NCI-H2107 treated with DMSO at 0.1 percent for 48 hours (cell line): ENCODE measurements at regions not wholly inside any gene's neighbourhood (a gene's known extent, or its start where the extent isn't known, plus 50 kb on each side); places are given as distances from the start of the nearest gene placed in this dataset.
"Not testable (repeated sequence)": the region's sequence is repeated elsewhere in the genome, so short reads cannot be mapped to it uniquely, and the experiment has no call there.

Source experiments
- DNase-seq: peaks from one replicate; lab custom pipeline; 2025; ENCODE audit not compliant: unreplicated experiment; lab: John Stamatoyannopoulos, UW

- DNase-seq: no peak
These were observed 142.7 kb upstream of the SULF2 start for GRCh38 chr20:47927944-47928343.

- no peak for DNase-seq
These were observed 142.1 kb upstream of the SULF2 start for GRCh38 chr20:47927385-47927851.

- no peak for DNase-seq
These were observed 141.4 kb upstream of the SULF2 start for GRCh38 chr20:47926731-47927130.

- DNase-seq: no peak
These were observed 140.3 kb upstream of the SULF2 start for GRCh38 chr20:47925593-47925992.

- DNase-seq: no peak
These were observed 137.0 kb upstream of the SULF2 start for GRCh38 chr20:47922269-47922668.

DNA sequence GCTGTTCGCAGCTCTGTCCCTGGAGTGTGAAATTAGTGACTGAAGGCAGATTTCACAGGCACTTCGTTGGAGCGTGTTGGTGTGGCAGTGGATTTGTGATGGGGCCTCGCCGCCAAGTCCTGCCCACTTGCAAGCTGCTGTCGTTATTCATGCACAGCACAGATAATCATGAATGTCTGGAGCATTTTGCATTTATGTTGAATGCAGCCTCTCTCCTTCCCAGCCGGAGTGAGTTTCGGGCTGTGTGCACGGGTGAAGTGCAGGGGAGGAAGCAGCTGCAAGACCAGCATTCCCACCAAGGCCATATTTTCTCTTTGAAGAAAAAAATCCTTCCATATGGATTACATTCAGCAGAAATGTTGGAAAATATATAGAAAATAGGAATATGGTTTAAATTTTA is 136.5 kb upstream of the SULF2 start:
- not testable (repeated sequence) for DNase-seq

GRCh38 chr20:47921408-47921807 is 136.1 kb upstream of the SULF2 start:
- DNase-seq: no peak

DNA sequence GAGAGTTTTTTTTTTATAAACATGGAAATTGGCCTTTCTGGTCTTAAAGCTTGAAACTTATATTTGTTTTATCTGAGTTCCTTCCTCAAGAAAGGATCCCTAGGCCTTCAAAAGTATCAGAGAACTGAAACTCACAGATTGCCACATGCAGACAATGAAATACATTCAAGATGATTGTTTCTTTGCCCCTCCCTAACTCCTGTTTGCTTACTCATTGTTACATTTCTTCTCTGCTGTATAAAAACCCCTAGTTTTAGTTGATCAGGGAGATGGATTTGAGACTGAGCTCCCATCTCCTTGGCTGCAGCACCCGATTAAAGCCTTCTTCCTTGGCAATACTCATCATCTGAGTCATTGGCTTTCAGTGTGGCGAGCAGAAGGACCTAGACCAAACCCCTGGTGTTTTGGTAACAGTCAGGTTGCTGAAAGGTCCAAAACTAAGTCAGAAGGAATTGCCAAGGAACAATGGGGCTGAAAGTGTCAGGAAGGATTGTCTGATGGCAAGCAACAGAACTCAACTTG is 132.3 kb upstream of the SULF2 start:
- DNase-seq: no peak

DNA sequence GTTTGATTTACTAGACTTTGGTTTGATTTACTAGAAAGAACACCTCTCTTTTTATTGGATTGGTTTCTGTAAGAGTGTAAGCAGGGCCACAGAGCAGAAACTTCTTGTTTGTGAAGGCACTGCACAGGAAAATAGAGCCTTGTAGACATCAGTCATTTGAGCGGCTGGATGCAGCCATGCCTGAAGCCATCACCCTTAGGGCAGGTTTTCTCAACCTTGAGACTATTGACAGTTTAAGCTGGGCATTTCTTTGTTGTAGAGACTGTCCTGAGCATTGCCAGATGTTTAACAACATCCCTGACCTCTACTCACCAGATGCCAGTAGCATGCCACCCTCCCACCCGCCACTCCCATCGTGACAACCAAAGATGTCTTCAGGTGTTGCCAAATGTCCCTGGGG is 130.2 kb upstream of the SULF2 start:
- no peak for DNase-seq

- no peak for DNase-seq
These were observed 129.5 kb upstream of the SULF2 start for GRCh38 chr20:47914792-47915191.

DNA sequence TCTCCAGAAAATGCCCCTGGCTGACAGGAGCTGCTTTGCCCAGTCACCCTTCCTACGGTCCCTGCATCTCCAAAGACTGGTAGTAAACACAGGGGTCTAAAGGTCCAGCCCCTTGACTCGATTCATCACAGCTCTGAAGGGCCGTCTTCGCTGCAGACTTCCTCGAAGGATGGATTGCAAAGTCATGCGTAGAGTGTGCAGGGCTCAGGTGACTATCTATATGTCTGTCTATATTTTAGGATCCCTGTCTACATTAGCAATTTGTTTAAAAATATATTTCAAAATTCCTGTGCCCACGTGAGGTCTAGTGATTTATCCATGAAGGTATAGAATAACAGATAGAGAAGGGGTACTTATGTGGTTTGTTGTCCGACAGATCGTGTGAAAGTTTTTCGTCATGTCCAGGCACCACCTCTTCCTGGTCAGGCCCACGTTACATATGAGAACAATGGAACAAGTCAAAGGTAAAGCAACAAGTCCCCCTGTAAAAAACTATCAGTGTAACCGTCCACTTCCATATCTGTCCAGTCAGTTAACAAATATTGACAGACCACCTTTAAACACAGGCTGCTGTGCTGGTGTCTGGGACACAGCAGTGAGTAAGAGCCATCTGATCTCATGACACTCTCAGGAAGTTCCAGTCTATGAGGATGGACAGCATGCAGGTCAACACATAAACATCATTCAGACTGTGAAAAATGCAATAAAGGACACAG is 127.7 kb upstream of the SULF2 start:
- DNase-seq: not testable (repeated sequence)

- not testable (repeated sequence) for DNase-seq
These were observed 126.9 kb upstream of the SULF2 start for GRCh38 chr20:47912165-47912564.

DNA sequence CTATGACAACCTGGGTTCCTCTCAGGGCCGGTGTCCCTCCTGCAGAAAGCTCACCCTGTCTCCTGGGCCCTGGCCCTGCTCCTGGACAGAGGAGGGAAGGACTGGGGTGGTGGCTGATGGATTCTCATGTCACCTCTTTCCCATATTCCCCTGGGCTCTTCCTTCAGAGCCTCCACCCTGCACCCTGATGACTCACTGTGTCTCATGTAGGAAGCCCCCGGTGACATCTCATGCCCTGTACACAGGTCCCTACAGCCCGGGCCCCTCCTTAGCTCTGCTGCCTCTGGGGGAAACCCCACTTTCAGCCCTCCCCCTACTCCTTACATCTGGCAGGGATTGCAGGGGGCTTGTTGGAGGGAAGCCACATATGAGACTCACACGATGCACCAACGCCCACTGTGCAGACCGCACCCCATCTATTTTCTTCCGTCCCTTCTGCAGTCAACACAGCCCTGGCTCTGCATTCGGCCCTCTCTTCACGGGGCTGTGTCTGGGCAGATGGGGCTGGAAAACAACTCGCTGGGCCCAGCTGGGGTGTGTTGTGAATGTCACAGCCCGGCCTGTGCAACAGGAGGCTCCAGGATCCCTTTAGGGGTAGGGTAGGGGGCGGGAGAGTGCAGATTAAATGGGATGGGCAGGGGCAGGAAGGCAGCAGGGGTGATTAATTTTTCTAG is 124.6 kb upstream of the SULF2 start:
- DNase-seq: not testable (repeated sequence)

GRCh38 chr20:47908361-47909035 is 123.2 kb upstream of the SULF2 start:
- DNase-seq: not testable (repeated sequence)

DNA sequence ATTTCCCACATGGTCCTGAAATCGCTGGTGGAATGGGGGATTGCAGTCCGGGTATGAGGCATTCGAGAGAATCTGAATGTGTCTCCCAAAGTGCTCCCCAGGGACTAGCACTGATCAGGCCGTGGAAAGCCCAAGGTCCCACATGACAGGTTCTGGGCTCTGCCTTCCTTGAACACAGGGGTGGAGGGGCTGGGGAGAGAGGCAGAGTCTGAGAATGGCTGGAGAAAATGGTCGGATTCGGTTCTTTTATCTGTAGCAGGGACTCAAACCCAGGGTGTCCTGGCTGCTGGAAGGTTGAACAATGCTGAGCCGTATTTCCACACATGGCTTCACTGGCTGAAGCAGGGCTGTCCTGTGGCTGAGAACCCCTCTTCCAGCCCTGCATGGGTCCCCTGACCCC is 122.7 kb upstream of the SULF2 start:
- DNase-seq: not testable (repeated sequence)

GRCh38 chr20:47907031-47907675 is 121.9 kb upstream of the SULF2 start:
- no peak for DNase-seq

- DNase-seq: no peak
These were observed 121.0 kb upstream of the SULF2 start for GRCh38 chr20:47906348-47906660.

DNA sequence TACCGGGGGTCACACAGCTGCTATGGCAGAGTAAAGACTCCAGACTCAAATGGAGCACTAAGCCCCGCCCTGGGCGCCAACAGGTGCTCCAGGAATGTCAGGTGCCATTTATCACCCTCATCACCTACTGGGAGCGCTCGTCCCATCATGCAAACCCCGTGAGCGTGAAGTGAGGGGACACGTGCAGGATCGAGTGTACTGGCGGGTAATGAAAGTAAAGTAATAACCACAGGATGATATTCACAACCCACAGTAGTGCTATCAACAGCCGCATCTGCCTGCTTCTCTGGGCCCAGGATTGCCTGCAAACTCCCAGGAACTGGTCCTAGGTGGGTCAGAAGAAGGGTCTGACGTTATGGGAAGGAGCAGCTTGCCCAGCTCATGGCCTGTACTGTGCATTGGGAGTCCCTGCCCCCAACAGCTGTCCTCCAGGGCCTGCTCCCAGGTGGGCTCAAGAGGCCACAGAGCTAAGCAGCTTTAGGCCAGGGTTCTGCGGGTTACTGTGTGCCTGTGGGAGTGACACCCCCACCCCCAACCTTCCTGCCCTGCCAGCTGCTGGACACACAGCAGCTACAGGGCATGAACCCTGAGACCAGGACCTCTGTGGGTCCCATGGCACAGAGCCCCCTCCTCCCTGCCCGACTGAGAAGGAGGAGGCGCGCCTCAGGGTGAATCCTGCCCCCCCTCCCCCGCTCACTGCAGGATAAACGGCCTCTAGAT is 120.5 kb upstream of the SULF2 start:
- no peak for DNase-seq

GRCh38 chr20:47903009-47903408 is 117.7 kb upstream of the SULF2 start:
- DNase-seq: not testable (repeated sequence)

GRCh38 chr20:47899313-47899712 is 114.0 kb upstream of the SULF2 start:
- not testable (repeated sequence) for DNase-seq

DNA sequence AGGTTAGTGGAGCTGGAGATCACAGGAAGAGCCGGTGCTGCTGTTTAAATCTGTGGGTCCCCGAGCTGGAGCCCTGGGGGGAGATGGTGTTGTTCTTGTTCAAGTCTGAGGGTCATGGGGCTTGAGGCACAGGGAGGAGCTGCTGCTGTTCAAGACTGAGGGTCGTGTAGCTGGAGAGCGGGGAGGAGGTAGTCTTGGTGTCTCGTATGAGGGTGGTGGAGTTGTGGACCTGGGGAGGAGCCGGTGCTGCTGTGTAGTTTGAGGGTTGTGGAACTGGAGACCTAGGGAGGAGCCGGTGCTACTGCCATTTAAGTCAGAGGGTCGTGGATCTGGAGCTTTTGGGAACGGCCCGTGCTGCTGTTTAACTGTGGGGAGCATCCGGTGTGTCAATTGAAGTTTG is 112.2 kb upstream of the SULF2 start:
- no peak for DNase-seq
